GM12878 (cell line): ENCODE measurements at regions not wholly inside any gene's neighbourhood (a gene's known extent, or its start where the extent isn't known, plus 50 kb on each side); places are given as distances from the start of the nearest gene placed in this dataset.

Experiments
- ATAC-seq: fragments of 200-7000 bp; cut with Tn5 transposase; 3 replicates; pipeline ENCODE4 v1.9.1; 2020; ENCODE audit warnings: mild to moderate bottlenecking, moderate library complexity
- BruUV-seq: library from RNA; stranded (reverse); fragments of 400-500 nt; replicated peaks from 2 replicates; lab custom pipeline; 2021; lab: Mats Ljungman, UMichigan
- CTCF ChIA-PET: fragments of 300-600 bp; sonication (Branson Sonifier 250); formaldehyde crosslinking; extraction: SDS; loops from one replicate; lab custom pipeline; 2021; ENCODE audit warnings: inconsistent platforms; lab: Yijun Ruan, JAX
- POLR2A ChIA-PET: fragments of 350-600 bp; formaldehyde crosslinking; extraction: SDS; loops from one replicate; lab custom pipeline; 2021; ENCODE audit warnings: inconsistent platforms; lab: Charles Lee
- RAD21 ChIA-PET: fragments of 300-600 bp; sonication (Branson Sonifier 250); formaldehyde crosslinking; loops from one replicate; lab custom pipeline; 2023; ENCODE audit warnings: antibody characterized with exemption; ENCODE audit not compliant: unreplicated experiment; lab: Charles Lee
- SMC1A ChIA-PET: fragments of 300-600 bp; sonication (Branson Sonifier 250); formaldehyde crosslinking; loops from one replicate; lab custom pipeline; 2023; ENCODE audit not compliant: unreplicated experiment, uncharacterized antibody; lab: Charles Lee
- DNase-seq: peaks from one replicate; pipeline ENCODE4 v3.0.0-alpha.2; 2011; ENCODE audit warnings: low read depth, low spot score
- FAIRE-seq: peaks from 3 replicates; lab custom pipeline; 2011; peaks lifted over from hg19 to GRCh38; lab: Jason Lieb, UNC
- H2AFZ ChIP-seq: 2 replicates; pipeline ENCODE4 v1.6.0; 2011; ENCODE audit warnings: low read depth, low read length, control low read depth; ENCODE audit not compliant: control insufficient read depth
- H3K27ac ChIP-seq: 2 replicates; pipeline ENCODE4 v1.5.1; 2011; ENCODE audit warnings: control low read depth; ENCODE audit not compliant: control insufficient read depth, insufficient read depth
- H3K27me3 ChIP-seq, 2 experiments: replicated peaks in 1 of 2; 2 replicates each; pipeline versions ENCODE4 v1.6.0 to v1.6.1; 2011; ENCODE audit warnings: low read length in 1 of 2; ENCODE audit not compliant: control insufficient read depth in 2 of 2, insufficient read depth in 2 of 2
- H3K36me3 ChIP-seq, 2 experiments: 2 replicates each; pipeline ENCODE4 v1.5.1; 2011; ENCODE audit warnings: low read length in 1 of 2; ENCODE audit not compliant: control insufficient read depth in 2 of 2, insufficient read depth in 2 of 2
- H3K4me1 ChIP-seq: 2 replicates; pipeline ENCODE4 v1.6.1; 2011; ENCODE audit warnings: mild to moderate bottlenecking, low read length, moderate library complexity, mixed read lengths; ENCODE audit not compliant: control insufficient read depth, insufficient read depth
- H3K4me2 ChIP-seq: 2 replicates; pipeline ENCODE4 v1.6.0; 2011; ENCODE audit warnings: control low read depth; ENCODE audit not compliant: control insufficient read depth, insufficient read depth
- H3K4me3 ChIP-seq: fragments of 200-600 bp; sonication (generic); 2 replicates; pipeline ENCODE4 v1.5.1; 2016
- H3K79me2 ChIP-seq: 2 replicates; pipeline ENCODE4 v1.6.0; 2011; ENCODE audit warnings: low read length; ENCODE audit not compliant: control insufficient read depth, insufficient read depth
- H3K9ac ChIP-seq: 2 replicates; pipeline ENCODE4 v1.8.0; 2011; ENCODE audit warnings: low read length, control low read depth, mixed read lengths; ENCODE audit not compliant: control insufficient read depth, insufficient read depth
- H3K9me3 ChIP-seq: replicated peaks from 3 replicates; pipeline ENCODE4 v1.5.1; 2011; ENCODE audit warnings: mild to moderate bottlenecking, low read length; ENCODE audit not compliant: control insufficient read depth, insufficient read depth
- H4K20me1 ChIP-seq: 2 replicates; pipeline ENCODE4 v1.6.0; 2011; ENCODE audit not compliant: control insufficient read depth, insufficient read depth
- BHLHE40 ChIP-seq, 2 experiments: fragments of 450-650 bp in 1 of 2; IDR thresholded peaks; 2 replicates each; pipeline ENCODE4 v1.6.1; 2011 to 2017; ENCODE audit warnings: low read depth in 2 of 2, borderline replicate concordance in 1 of 2, improper control_type of control experiment in 1 of 2, low read length in 1 of 2, mild to moderate bottlenecking in 1 of 2
- CBX5 ChIP-seq: sonication (generic); IDR thresholded peaks from 2 replicates; pipeline ENCODE4 v1.6.1; 2016; ENCODE audit warnings: low read depth, moderate library complexity, mild to moderate bottlenecking, inconsistent platforms
- CHD2 ChIP-seq: IDR thresholded peaks from 2 replicates; pipeline ENCODE4 v1.6.1; 2011; ENCODE audit warnings: low read depth, low read length, improper control_type of control experiment, borderline replicate concordance
- DPF2 ChIP-seq: fragments of 450-650 bp; IDR thresholded peaks from 2 replicates; pipeline ENCODE4 v1.6.1; 2017; ENCODE audit warnings: mild to moderate bottlenecking
- ESRRA ChIP-seq: IDR thresholded peaks from 2 replicates; pipeline ENCODE4 v1.6.1; 2012; ENCODE audit warnings: mild to moderate bottlenecking, low read length, improper control_type of control experiment
- FOXM1 ChIP-seq: IDR thresholded peaks from 2 replicates; pipeline ENCODE4 v1.6.1; 2012; ENCODE audit warnings: low read depth, mild to moderate bottlenecking, inconsistent platforms, low read length, moderate library complexity
- HDGF ChIP-seq: fragments of 450-650 bp; IDR thresholded peaks from 2 replicates; pipeline ENCODE4 v1.6.1; 2016; ENCODE audit warnings: antibody characterized with exemption
- MEF2A ChIP-seq: IDR thresholded peaks from 2 replicates; pipeline ENCODE4 v1.6.1; 2011; ENCODE audit warnings: low read depth, mild to moderate bottlenecking, low read length, moderate library complexity; ENCODE audit not compliant: insufficient read depth
- MXI1 ChIP-seq: fragments of 150-350 bp; IDR thresholded peaks from 2 replicates; pipeline ENCODE4 v1.6.1; 2011; ENCODE audit warnings: low read depth, mild to moderate bottlenecking, inconsistent platforms, low read length, improper control_type of control experiment
- POLR2AphosphoS5 ChIP-seq: IDR thresholded peaks from 2 replicates; pipeline ENCODE4 v1.6.1; 2011; ENCODE audit warnings: mild to moderate bottlenecking, low read length, inconsistent platforms
- RAD21 ChIP-seq: IDR thresholded peaks from 2 replicates; pipeline ENCODE4 v1.6.1; 2011; ENCODE audit warnings: mild to moderate bottlenecking, low read depth, low read length, moderate library complexity; ENCODE audit not compliant: insufficient read depth
- RBBP5 ChIP-seq: fragments of 200-600 bp; sonication (generic); conservative IDR thresholded peaks from 2 replicates; pipeline ENCODE4 v1.6.1; 2016
- RFX5 ChIP-seq: IDR thresholded peaks from 2 replicates; pipeline ENCODE4 v1.6.1; 2011; ENCODE audit warnings: low read depth, low read length, improper control_type of control experiment
- SREBF1 ChIP-seq: IDR thresholded peaks from 2 replicates; pipeline ENCODE4 v1.6.1; 2012; ENCODE audit warnings: mild to moderate bottlenecking, low read length
- SUPT20H ChIP-seq: IDR thresholded peaks from 2 replicates; pipeline ENCODE4 v1.6.1; 2011; ENCODE audit warnings: low read depth, mild to moderate bottlenecking, low read length, moderate library complexity, borderline replicate concordance; ENCODE audit not compliant: control insufficient read depth
- YBX1 ChIP-seq: fragments of 450-650 bp; IDR thresholded peaks from 2 replicates; pipeline ENCODE4 v1.6.1; 2016; ENCODE audit warnings: antibody characterized with exemption
- WGBS: methylation state at CpG from one replicate; pipeline ENCODE4 v1.1.6; 2016; ENCODE audit warnings: low lambda C conversion rate; ENCODE audit not compliant: insufficient replicate concordance, insufficient coverage; ENCODE audit errors: missing lambda C conversion rate; 5-methylcytosine and 5-hydroxymethylcytosine counted together
- in situ Hi-C: fragments of 300-500 bp; cut with MboI; formaldehyde crosslinking; loops from 9 replicates; pipeline ENCODE4 v1.14.3; 2018; ENCODE audit warnings: mixed read lengths
- intact Hi-C: fragments of 100-400 bp; cut with micrococcal nuclease; formaldehyde crosslinking; loops from one replicate; pipeline ENCODE4 v1.14.2; 2022; ENCODE audit not compliant: unreplicated experiment
- TF ChIP-seq, protein P1 (sequence below): fragments of 450-650 bp; IDR thresholded peaks from 2 replicates; pipeline ENCODE4 v1.6.1; 2017; ENCODE audit warnings: mild to moderate bottlenecking, low read depth, inconsistent platforms; ENCODE audit not compliant: poor library complexity, severe bottlenecking

DNA sequence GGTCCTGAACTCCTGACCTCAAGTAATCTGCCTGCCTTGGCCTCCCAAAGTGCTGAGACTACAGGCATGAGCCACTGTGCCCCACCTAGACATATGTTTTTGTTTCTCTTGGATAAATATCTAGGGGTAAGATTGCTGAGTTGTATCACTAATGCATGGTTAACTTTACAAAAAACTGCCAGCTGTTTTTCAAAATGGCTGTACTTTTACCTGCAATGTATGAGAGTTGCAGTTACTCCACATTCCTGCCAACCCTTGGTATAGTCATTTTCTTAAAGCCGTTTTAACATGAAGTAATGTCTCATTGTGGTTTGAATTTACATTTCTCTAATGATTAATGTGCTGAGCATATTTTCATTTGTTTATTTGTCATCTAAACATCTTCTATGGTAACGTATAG is 289.7 kb downstream of the UTRN start (continued):
- TF ChIP-seq ESRRA (no peak), RFX5 (no peak), RBBP5 (no peak), RAD21 (no peak), HDGF (no peak), YBX1 (no peak)

DNA sequence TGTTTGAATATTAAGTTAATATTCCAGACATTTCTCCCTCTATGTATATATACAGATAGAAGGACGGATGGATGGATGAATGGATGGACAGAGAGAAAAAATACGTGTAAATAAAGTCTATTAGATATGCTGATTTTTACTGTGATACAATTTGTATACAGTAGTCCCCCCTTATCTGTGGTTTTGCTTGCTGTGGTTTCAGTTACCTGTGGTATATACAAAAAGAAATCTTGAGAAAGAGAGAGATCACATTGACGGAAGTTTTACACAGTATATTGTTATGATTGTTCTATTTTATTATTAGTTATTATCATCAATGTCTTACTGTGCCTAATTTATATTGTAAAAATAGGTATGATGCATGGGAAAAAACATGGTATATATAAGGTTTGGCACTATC is 290.2 kb downstream of the UTRN start:
- DNase-seq (no peak), FAIRE-seq (no peak), ATAC-seq (no peak)
- H3K27me3 ChIP-seq, result no peaks in the 10 kb centered on the region
- peaks cover 0 to 6% of the 10 kb centered on the region in 2 experiments; a peak in 3 of 4 replicates for H3K36me3 ChIP-seq
- H3K9ac ChIP-seq, result no peak overlapping the region
- in situ Hi-C loops, result no loop called here
- no peaks in the 10 kb centered on the region for H3K9me3 ChIP-seq
- CTCF ChIA-PET, result interaction anchor here (0.6 kb wide), 1 partner anchor 11 kb away, joined by 3 read pairs; no protein-coding TSS in a partner anchor
- H2AFZ ChIP-seq, result no peak overlapping the region
- no peak overlapping the region for H3K4me3 ChIP-seq
- H3K4me2 ChIP-seq, result no peak overlapping the region
- peaks cover 3% of the 10 kb centered on the region; the same call in 1 of the 2 replicates for H4K20me1 ChIP-seq
- RAD21 ChIA-PET, result no interaction called here
- H3K4me1 ChIP-seq, result no peaks in the 10 kb centered on the region
- no peaks in the 10 kb centered on the region for H3K79me2 ChIP-seq
- TF ChIP-seq MEF2A (no peak), CBX5 (no peak), MXI1 (no peak), SUPT20H (no peak), CHD2 (no peak), POLR2AphosphoS5 (no peak), FOXM1 (no peak), BHLHE40 (IDR thresholded peaks at IDR 0.05; ENCODE audit: borderline replicate concordance in 1 of 2, low read depth in 2 of 2, low read length in 1 of 2) (no peak), DPF2 (no peak), SREBF1 (no peak)
- TF ChIP-seq, protein P1, sequence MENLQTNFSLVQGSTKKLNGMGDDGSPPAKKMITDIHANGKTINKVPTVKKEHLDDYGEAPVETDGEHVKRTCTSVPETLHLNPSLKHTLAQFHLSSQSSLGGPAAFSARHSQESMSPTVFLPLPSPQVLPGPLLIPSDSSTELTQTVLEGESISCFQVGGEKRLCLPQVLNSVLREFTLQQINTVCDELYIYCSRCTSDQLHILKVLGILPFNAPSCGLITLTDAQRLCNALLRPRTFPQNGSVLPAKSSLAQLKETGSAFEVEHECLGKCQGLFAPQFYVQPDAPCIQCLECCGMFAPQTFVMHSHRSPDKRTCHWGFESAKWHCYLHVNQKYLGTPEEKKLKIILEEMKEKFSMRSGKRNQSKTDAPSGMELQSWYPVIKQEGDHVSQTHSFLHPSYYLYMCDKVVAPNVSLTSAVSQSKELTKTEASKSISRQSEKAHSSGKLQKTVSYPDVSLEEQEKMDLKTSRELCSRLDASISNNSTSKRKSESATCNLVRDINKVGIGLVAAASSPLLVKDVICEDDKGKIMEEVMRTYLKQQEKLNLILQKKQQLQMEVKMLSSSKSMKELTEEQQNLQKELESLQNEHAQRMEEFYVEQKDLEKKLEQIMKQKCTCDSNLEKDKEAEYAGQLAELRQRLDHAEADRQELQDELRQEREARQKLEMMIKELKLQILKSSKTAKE, result no peak
- POLR2A ChIA-PET, result no interaction called here
- SMC1A ChIA-PET, result no interaction called here
- WGBS, result 90% methylated on average over 3 of the region's 3 CpGs
- intact Hi-C loops, result no loop called here
- H3K27ac ChIP-seq, result no peak overlapping the region
- BruUV-seq, result no TSS peak
